ENCODE measurements at regions not wholly inside any gene's neighbourhood (a gene's known extent, or its start where the extent isn't known, plus 50 kb on each side); places are given as distances from the start of the nearest gene placed in this dataset.

DNA sequence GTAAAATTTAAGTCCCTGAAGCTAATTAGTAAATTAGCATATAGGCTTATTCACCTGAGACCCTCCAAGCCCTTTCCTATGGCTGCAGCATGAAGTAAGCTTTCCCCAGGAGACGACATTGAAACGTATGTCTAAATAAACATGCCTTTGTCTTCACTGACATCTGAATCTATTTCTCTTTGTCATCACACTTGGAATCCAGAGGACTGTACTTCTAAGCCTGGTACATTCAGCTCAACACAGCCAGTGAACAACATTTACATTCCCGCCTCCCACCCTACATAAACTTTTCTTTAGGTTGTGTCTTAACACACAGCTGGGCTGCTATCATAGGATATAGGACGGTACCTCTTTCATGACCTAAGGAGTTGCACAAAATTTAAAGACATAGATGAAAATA, 414.4 kb downstream of the SFMBT2 start:
- no peaks in the 10 kb centered on the region for H3K4me1 ChIP-seq (ENCODE audit: insufficient read depth, low read length)
- no peaks in the 10 kb centered on the region for H3K79me1 ChIP-seq (ENCODE audit: insufficient read depth, low read depth, low read length, poor library complexity, severe bottlenecking)
- no peak overlapping the region for H2BK12ac ChIP-seq (ENCODE audit: insufficient read length, low read depth, low read length)
- H2BK20ac ChIP-seq (ENCODE audit: low read depth, low read length, poor library complexity, severe bottlenecking) = no peak overlapping the region
- H2BK120ac ChIP-seq (ENCODE audit: low read depth, low read length, poor library complexity, severe bottlenecking) = no peak overlapping the region
- no peak overlapping the region for H3K4me3 Mint-ChIP-seq
- no peak overlapping the region for H2BK5ac ChIP-seq (ENCODE audit: insufficient read length, low read length)
- peaks cover 6 to 7% of the 10 kb centered on the region in 2 experiments for H3K4me1 Mint-ChIP-seq
- no peak overlapping the region for H2AK5ac ChIP-seq (ENCODE audit: insufficient read length, low read length)
- no CpG with 5 or more reads among the region's 4 CpGs for WGBS (ENCODE audit: extremely low coverage, insufficient read length, low lambda C conversion rate)
- H3K36me3 Mint-ChIP-seq (ENCODE audit: insufficient read depth in 1 of 3, low read depth in 3 of 3) = peaks cover 0 to 5% (median 0%) of the 10 kb centered on the region in 3 experiments; a peak in 2 of 7 replicates
- no peaks in the 10 kb centered on the region for H3K23me2 ChIP-seq (ENCODE audit: insufficient read length, low read depth, low read length, poor library complexity, severe bottlenecking)
- TF ChIP-seq, protein P1, sequence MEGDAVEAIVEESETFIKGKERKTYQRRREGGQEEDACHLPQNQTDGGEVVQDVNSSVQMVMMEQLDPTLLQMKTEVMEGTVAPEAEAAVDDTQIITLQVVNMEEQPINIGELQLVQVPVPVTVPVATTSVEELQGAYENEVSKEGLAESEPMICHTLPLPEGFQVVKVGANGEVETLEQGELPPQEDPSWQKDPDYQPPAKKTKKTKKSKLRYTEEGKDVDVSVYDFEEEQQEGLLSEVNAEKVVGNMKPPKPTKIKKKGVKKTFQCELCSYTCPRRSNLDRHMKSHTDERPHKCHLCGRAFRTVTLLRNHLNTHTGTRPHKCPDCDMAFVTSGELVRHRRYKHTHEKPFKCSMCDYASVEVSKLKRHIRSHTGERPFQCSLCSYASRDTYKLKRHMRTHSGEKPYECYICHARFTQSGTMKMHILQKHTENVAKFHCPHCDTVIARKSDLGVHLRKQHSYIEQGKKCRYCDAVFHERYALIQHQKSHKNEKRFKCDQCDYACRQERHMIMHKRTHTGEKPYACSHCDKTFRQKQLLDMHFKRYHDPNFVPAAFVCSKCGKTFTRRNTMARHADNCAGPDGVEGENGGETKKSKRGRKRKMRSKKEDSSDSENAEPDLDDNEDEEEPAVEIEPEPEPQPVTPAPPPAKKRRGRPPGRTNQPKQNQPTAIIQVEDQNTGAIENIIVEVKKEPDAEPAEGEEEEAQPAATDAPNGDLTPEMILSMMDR (conservative IDR thresholded peaks at IDR 0.05) = no peak
- no peaks in the 10 kb centered on the region for H4K20me1 ChIP-seq (ENCODE audit: control insufficient read depth, insufficient read depth, insufficient read length)
- no peak overlapping the region for H3K4ac ChIP-seq (ENCODE audit: low read depth, low read length)
- no peak overlapping the region for H4K91ac ChIP-seq (ENCODE audit: insufficient read length, low read depth, low read length)
- no peak overlapping the region for H3K23ac ChIP-seq (ENCODE audit: insufficient read length, low read depth, low read length)
- H3T11ph ChIP-seq (ENCODE audit: low read length) = no peak overlapping the region
- H3K4me2 ChIP-seq (ENCODE audit: insufficient read depth, insufficient read length, low read length) = no peak overlapping the region
- no peaks in the 10 kb centered on the region; a peak in 1 of 5 replicates for H3K9me3 Mint-ChIP-seq
- H3K27me3 ChIP-seq (ENCODE audit: insufficient read depth, low read length) = no peaks in the 10 kb centered on the region
- H3K56ac ChIP-seq (ENCODE audit: insufficient read length, low read depth, low read length) = no peak overlapping the region
- H3K27ac Mint-ChIP-seq = no peak overlapping the region
- no peaks in the 10 kb centered on the region for H3K9me3 ChIP-seq (ENCODE audit: control insufficient read depth, low read depth, low read length)
- no peak overlapping the region for H2BK15ac ChIP-seq (ENCODE audit: low read depth, low read length)
- DNase-seq = no peak
- H3K79me2 ChIP-seq (ENCODE audit: insufficient read depth, low read length) = no peaks in the 10 kb centered on the region
- H3K27ac ChIP-seq (ENCODE audit: insufficient read length, low read depth, low read length) = no peak overlapping the region
- H3K27me3 Mint-ChIP-seq (ENCODE audit: low read depth) = no peaks in the 10 kb centered on the region; the same call in 1 of the 2 replicates
- no peak overlapping the region for H3K14ac ChIP-seq (ENCODE audit: insufficient read depth, low read length)
- H4K5ac ChIP-seq (ENCODE audit: insufficient read length, low read depth, low read length) = no peak overlapping the region
- no peak overlapping the region for H3K18ac ChIP-seq (ENCODE audit: insufficient read length, low read depth, low read length)
- H3K9ac ChIP-seq (ENCODE audit: extremely low read depth, insufficient read length, low read length) = no peak overlapping the region
- no peak overlapping the region for H4K8ac ChIP-seq (replicated peaks; ENCODE audit: insufficient read length, low read depth, low read length)
- no peak overlapping the region for H2AFZ ChIP-seq (ENCODE audit: low read length)

All from H9 (cell line).